ENCODE measurements at regions not wholly inside any gene's neighbourhood (a gene's known extent, or its start where the extent isn't known, plus 50 kb on each side); places are given as distances from the start of the nearest gene placed in this dataset.

- TF ChIP-seq CTCF (IDR thresholded peaks at IDR 0.05; ENCODE audit: low read length) (no peak), EZH2 (IDR thresholded peaks at IDR 0.05; ENCODE audit: borderline replicate concordance, low read length) (no peak)
Observed at GRCh38 chr2:2860589-2861300, 516.9 kb downstream of the EIPR1 start.
